GM18909 (cell line): ENCODE measurements at regions not wholly inside any gene's neighbourhood (a gene's known extent, or its start where the extent isn't known, plus 50 kb on each side); places are given as distances from the start of the nearest gene placed in this dataset.

Experiments
- ATAC-seq: cut with Tn5 transposase; IDR thresholded peaks from one replicate; pipeline ENCODE4 v1.9.1; 2021; ENCODE audit warnings: mild to moderate bottlenecking; ENCODE audit not compliant: unreplicated experiment, poor library complexity

GRCh38 chr7:131904760-131905327 lies 348.4 kb upstream of the PODXL start:
- no peak for ATAC-seq

- no peak for ATAC-seq
These were observed 346.9 kb upstream of the PODXL start for GRCh38 chr7:131903315-131903714.

GRCh38 chr7:131900785-131901287 lies 344.4 kb upstream of the PODXL start:
- ATAC-seq: no peak

- ATAC-seq: no peak
These were observed 343.0 kb upstream of the PODXL start for GRCh38 chr7:131899271-131900030.

- ATAC-seq: no peak
These were observed 342.0 kb upstream of the PODXL start for GRCh38 chr7:131898418-131898817.

GRCh38 chr7:131897790-131898165 lies 341.4 kb upstream of the PODXL start:
- ATAC-seq: no peak

- ATAC-seq: no peak
These were observed 340.8 kb upstream of the PODXL start for GRCh38 chr7:131897016-131897789.

- no peak for ATAC-seq
These were observed 339.9 kb upstream of the PODXL start for GRCh38 chr7:131896165-131896863.

GRCh38 chr7:131895541-131896164 lies 339.2 kb upstream of the PODXL start:
- no peak for ATAC-seq

- no peak for ATAC-seq
These were observed 337.4 kb upstream of the PODXL start for GRCh38 chr7:131893631-131894340.

GRCh38 chr7:131890176-131890575 lies 333.7 kb upstream of the PODXL start:
- ATAC-seq: no peak

- ATAC-seq: no peak
These were observed 333.2 kb upstream of the PODXL start for GRCh38 chr7:131889572-131890150.

- ATAC-seq: no peak
These were observed 327.3 kb upstream of the PODXL start for GRCh38 chr7:131883769-131884168.

GRCh38 chr7:131883196-131883595 lies 326.8 kb upstream of the PODXL start:
- ATAC-seq: no peak

GRCh38 chr7:131882321-131882720 lies 325.9 kb upstream of the PODXL start:
- no peak for ATAC-seq

- no peak for ATAC-seq
These were observed 323.6 kb upstream of the PODXL start for GRCh38 chr7:131880078-131880477.

GRCh38 chr7:131879424-131879823 lies 323.0 kb upstream of the PODXL start:
- ATAC-seq: no peak

- ATAC-seq: no peak
These were observed 322.3 kb upstream of the PODXL start for GRCh38 chr7:131878777-131879176.

- no peak for ATAC-seq
These were observed 317.2 kb upstream of the PODXL start for GRCh38 chr7:131873581-131873980.
